B cell (primary cell): ENCODE measurements at regions not wholly inside any gene's neighbourhood (a gene's known extent, or its start where the extent isn't known, plus 50 kb on each side); places are given as distances from the start of the nearest gene placed in this dataset.

Experiments
- ATAC-seq: fragments of 200-7000 bp; cut with Tn5 transposase; one replicate; pipeline ENCODE4 v1.10.0; 2021; ENCODE audit warnings: low read depth, mild to moderate bottlenecking, moderate number of reproducible peaks, moderate library complexity
- CTCF ChIA-PET: fragments of 350-600 bp; sonication (Branson Sonifier 250); formaldehyde crosslinking; loops from one replicate; lab custom pipeline; 2021; ENCODE audit warnings: antibody characterized with exemption, inconsistent platforms; lab: Charles Lee
- POLR2A ChIA-PET: fragments of 350-600 bp; sonication (Branson Sonifier 250); formaldehyde crosslinking; loops from one replicate; lab custom pipeline; 2021; ENCODE audit warnings: antibody characterized with exemption; lab: Charles Lee
- DNase-seq: peaks from one replicate; pipeline ENCODE4 v3.0.0; 2013
- H2AFZ ChIP-seq: 2 replicates; pipeline ENCODE4 v1.6.1; 2012; ENCODE audit warnings: mild to moderate bottlenecking, low read depth, low read length; ENCODE audit not compliant: insufficient read depth, poor library complexity, severe bottlenecking
- H3K27ac ChIP-seq, 2 donors: 1 replicate in 1 of 2; 2 replicates in 1 of 2; pipeline ENCODE4 v1.5.1; 2012 to 2013; ENCODE audit warnings: low read length in 2 of 2, mild to moderate bottlenecking in 2 of 2, moderate library complexity in 1 of 2
- H3K27me3 ChIP-seq, 4 experiments: fragments of 200-600 bp in 1 of 4; sonication (generic) in 1 of 4; replicated peaks in 1 of 4; 1 replicate in 2 of 4; 2 replicates in 2 of 4; pipeline versions ENCODE4 v1.6.1 to v1.7.0; 2013 to 2016; ENCODE audit warnings: low read length in 3 of 4, mild to moderate bottlenecking in 2 of 4, mixed read lengths in 1 of 4, moderate library complexity in 1 of 4; ENCODE audit not compliant: insufficient read depth in 4 of 4, control insufficient read depth in 3 of 4; ENCODE audit errors: control extremely low read depth in 1 of 4
- H3K36me3 ChIP-seq, 2 experiments: replicated peaks in 1 of 2; 1 replicate in 1 of 2; 2 replicates in 1 of 2; pipeline versions ENCODE4 v1.6.1 to v1.7.1; 2013; ENCODE audit warnings: low read length in 1 of 2; ENCODE audit not compliant: insufficient read depth in 2 of 2, control insufficient read depth in 1 of 2; ENCODE audit errors: control extremely low read depth in 1 of 2, extremely low read depth in 1 of 2
- H3K4me1 ChIP-seq, 2 donors: fragments of 200-600 bp in 1 of 2; sonication (generic) in 1 of 2; 1 replicate in 1 of 2; 2 replicates in 1 of 2; pipeline versions ENCODE4 v1.5.1 to v1.6.1; 2013 to 2017; ENCODE audit warnings: low read length in 2 of 2; ENCODE audit not compliant: control insufficient read depth in 2 of 2, insufficient read depth in 2 of 2
- H3K4me2 ChIP-seq: replicated peaks from 2 replicates; pipeline ENCODE3; 2012; ENCODE audit warnings: mild to moderate bottlenecking, low read depth, low read length; ENCODE audit not compliant: poor library complexity, severe bottlenecking
- H3K4me3 ChIP-seq, 5 experiments: fragments of 200-600 bp in 1 of 5; sonication (generic) in 1 of 5; 1 replicate in 3 of 5; 2 replicates in 2 of 5; pipeline versions ENCODE4 v1.5.1 to v1.7.0; 2011 to 2016; ENCODE audit warnings: low read length in 4 of 5, mild to moderate bottlenecking in 4 of 5, low read depth in 2 of 5, control low read depth in 1 of 5, moderate library complexity in 1 of 5; ENCODE audit not compliant: insufficient read depth in 1 of 5; ENCODE audit errors: control extremely low read depth in 1 of 5, extremely low read depth in 1 of 5
- H3K79me2 ChIP-seq: fragments of 200-600 bp; sonication (generic); one replicate; pipeline ENCODE4 v1.6.0; 2016; ENCODE audit warnings: low read length; ENCODE audit not compliant: control insufficient read depth, insufficient read depth
- H3K9ac ChIP-seq: fragments of 200-600 bp; sonication (generic); 2 replicates; pipeline ENCODE4 v1.6.1; 2017; ENCODE audit warnings: mild to moderate bottlenecking, low read length, moderate library complexity
- H3K9me3 ChIP-seq, 3 donors: one replicate each; pipeline versions ENCODE4 v1.6.1 to v1.7.1; 2013; ENCODE audit warnings: low read length in 2 of 3; ENCODE audit not compliant: control insufficient read depth in 2 of 3, insufficient read depth in 1 of 3; ENCODE audit errors: control extremely low read depth in 1 of 3
- H4K20me1 ChIP-seq: 2 replicates; pipeline ENCODE4 v1.6.0; 2012; ENCODE audit warnings: mild to moderate bottlenecking, low read length; ENCODE audit not compliant: insufficient read depth, control insufficient read depth, poor library complexity, severe bottlenecking
- H3K27ac Mint-ChIP-seq: one replicate; pipeline ENCODE4 v1.8.0; 2021; ENCODE audit warnings: mixed read lengths
- H3K27me3 Mint-ChIP-seq: one replicate; pipeline ENCODE4 v1.8.0; 2021; ENCODE audit warnings: mixed read lengths
- H3K4me1 Mint-ChIP-seq: one replicate; pipeline ENCODE4 v1.8.0; 2021; ENCODE audit warnings: mixed read lengths
- H3K4me3 Mint-ChIP-seq: one replicate; pipeline ENCODE4 v1.8.0; 2021; ENCODE audit warnings: mixed read lengths
- H3K9me3 Mint-ChIP-seq: one replicate; pipeline ENCODE4 v1.8.0; 2022; ENCODE audit warnings: mixed read lengths; ENCODE audit not compliant: insufficient read depth
- EZH2 ChIP-seq: IDR thresholded peaks from 2 replicates; pipeline ENCODE4 v1.6.1; 2012; ENCODE audit warnings: borderline replicate concordance, low read depth, mild to moderate bottlenecking, moderate library complexity, low read length; ENCODE audit not compliant: insufficient read depth, poor library complexity, severe bottlenecking
- WGBS: methylation state at CpG from one replicate; pipeline ENCODE4 v1.1.5; 2013; ENCODE audit warnings: missing lambda C conversion rate; ENCODE audit not compliant: insufficient coverage; 5-methylcytosine and 5-hydroxymethylcytosine counted together
- intact Hi-C: fragments of 100-400 bp; cut with micrococcal nuclease; formaldehyde crosslinking; loops from one replicate; pipeline ENCODE4 v1.10.0; 2022
- TF ChIP-seq, protein P1 (sequence below): fragments of 200-600 bp; IDR thresholded peaks from one replicate; pipeline ENCODE4 v1.8.0; 2022; ENCODE audit warnings: antibody characterized with exemption, mild to moderate bottlenecking

DNA sequence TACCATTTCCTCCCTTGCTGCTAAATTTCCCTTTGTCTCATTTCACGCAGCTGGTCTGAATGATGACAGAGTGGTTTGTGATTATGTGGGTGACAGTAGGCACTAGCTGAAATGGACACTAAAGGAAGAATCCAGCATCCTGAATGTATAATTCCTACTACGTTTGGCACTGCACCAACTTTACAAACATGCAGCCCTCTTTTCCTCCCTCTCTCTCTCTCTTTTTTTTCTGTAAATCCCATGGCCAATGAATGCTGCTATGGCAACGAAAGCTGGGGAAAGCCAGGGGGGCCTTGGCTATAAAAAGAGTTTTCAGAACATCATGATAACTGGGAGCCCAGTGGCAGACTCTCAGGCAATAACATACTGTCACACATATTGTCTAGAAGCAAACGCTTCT is 367.2 kb upstream of the AGTR1 start:
- Mint-ChIP-seq H3K4me3 (no peak overlapping the region), H3K4me1 (no peaks in the 10 kb centered on the region), H3K27ac (no peak overlapping the region), H3K9me3 (peaks cover 3% of the 10 kb centered on the region), H3K27me3 (no peaks in the 10 kb centered on the region)
- intact Hi-C loops, result no loop called here
- H4K20me1 ChIP-seq, result no peaks in the 10 kb centered on the region
- CTCF ChIA-PET, result no interaction called here
- no peaks in the 10 kb centered on the region for H3K9me3 ChIP-seq
- no peak overlapping the region for H3K9ac ChIP-seq
- H2AFZ ChIP-seq, result no peak overlapping the region
- ATAC-seq (no peak), DNase-seq (no peak)
- H3K27ac ChIP-seq, result no peak overlapping the region
- no peaks in the 10 kb centered on the region for H3K79me2 ChIP-seq
- 100% methylated on average over 2 of the region's 4 CpGs for WGBS
- no peak overlapping the region for H3K4me3 ChIP-seq
- H3K4me2 ChIP-seq, result no peak overlapping the region
- H3K27me3 ChIP-seq, result no peaks in the 10 kb centered on the region
- H3K4me1 ChIP-seq, result no peaks in the 10 kb centered on the region
- POLR2A ChIA-PET, result no interaction called here
- no peaks in the 10 kb centered on the region for H3K36me3 ChIP-seq
- TF ChIP-seq, protein P1, sequence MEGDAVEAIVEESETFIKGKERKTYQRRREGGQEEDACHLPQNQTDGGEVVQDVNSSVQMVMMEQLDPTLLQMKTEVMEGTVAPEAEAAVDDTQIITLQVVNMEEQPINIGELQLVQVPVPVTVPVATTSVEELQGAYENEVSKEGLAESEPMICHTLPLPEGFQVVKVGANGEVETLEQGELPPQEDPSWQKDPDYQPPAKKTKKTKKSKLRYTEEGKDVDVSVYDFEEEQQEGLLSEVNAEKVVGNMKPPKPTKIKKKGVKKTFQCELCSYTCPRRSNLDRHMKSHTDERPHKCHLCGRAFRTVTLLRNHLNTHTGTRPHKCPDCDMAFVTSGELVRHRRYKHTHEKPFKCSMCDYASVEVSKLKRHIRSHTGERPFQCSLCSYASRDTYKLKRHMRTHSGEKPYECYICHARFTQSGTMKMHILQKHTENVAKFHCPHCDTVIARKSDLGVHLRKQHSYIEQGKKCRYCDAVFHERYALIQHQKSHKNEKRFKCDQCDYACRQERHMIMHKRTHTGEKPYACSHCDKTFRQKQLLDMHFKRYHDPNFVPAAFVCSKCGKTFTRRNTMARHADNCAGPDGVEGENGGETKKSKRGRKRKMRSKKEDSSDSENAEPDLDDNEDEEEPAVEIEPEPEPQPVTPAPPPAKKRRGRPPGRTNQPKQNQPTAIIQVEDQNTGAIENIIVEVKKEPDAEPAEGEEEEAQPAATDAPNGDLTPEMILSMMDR, result no peak
- TF ChIP-seq EZH2, result no peak

DNA sequence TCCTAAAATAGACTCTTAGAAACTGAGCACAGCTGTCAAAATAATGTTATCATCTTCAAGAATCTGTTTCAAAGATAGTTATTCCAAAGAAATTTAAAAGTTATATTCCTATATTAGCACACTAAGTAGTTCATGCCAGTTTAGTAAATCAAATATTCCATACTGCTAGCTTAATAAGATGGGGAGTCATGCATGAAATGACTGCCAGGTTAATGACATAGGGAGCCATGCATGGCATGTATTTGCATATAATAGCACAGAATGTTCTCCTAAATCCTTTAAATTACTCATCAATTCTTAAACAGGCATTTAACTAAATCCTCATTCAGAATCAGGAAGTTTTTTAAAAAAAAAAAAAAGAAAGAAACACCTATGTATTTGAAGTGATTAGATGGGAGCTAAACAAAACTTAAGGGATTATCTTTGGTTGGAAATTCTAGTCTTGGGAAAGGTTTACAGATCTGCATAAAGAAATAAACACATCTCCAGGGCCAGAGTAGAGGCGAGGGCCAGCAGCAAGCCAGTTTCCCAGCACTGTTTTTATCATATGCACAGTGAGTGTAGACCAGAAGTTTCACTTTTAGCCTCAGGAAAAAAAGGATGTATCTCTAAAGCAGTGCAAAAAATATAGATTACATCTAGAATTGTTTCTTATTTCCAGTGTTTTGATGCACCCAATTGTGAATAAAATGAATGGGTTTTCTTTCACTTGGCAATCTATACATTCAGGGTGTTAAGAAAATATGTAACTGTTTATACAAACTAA is 366.4 kb upstream of the AGTR1 start:
- no peaks in the 10 kb centered on the region for H3K36me3 ChIP-seq
- no peaks in the 10 kb centered on the region for H3K4me1 Mint-ChIP-seq
- no peak overlapping the region for H3K9ac ChIP-seq
- H3K27ac ChIP-seq, result no peak overlapping the region
- CTCF ChIA-PET, result no interaction called here
- no peaks in the 10 kb centered on the region for H3K4me1 ChIP-seq
- no peaks in the 10 kb centered on the region for H3K9me3 ChIP-seq
- POLR2A ChIA-PET, result no interaction called here
- H3K4me2 ChIP-seq, result no peak overlapping the region
- H4K20me1 ChIP-seq, result no peaks in the 10 kb centered on the region
- no peak for DNase-seq
- no peak overlapping the region for H2AFZ ChIP-seq
- TF ChIP-seq EZH2, result no peak
- TF ChIP-seq, protein P1, result no peak
- H3K9me3 Mint-ChIP-seq, result peaks cover 3% of the 10 kb centered on the region
- H3K27me3 Mint-ChIP-seq, result no peaks in the 10 kb centered on the region
- ATAC-seq, result no peak
- no peaks in the 10 kb centered on the region for H3K79me2 ChIP-seq
- H3K27me3 ChIP-seq, result no peaks in the 10 kb centered on the region
- no peak overlapping the region for H3K4me3 Mint-ChIP-seq
- intact Hi-C loops, result no loop called here
- H3K4me3 ChIP-seq, result no peak overlapping the region
- H3K27ac Mint-ChIP-seq, result no peak overlapping the region
- no CpG with 5 or more reads among the region's 1 CpG for whole genome bisulfite sequencing
